ENCODE measurements at regions not wholly inside any gene's neighbourhood (a gene's known extent, or its start where the extent isn't known, plus 50 kb on each side); places are given as distances from the start of the nearest gene placed in this dataset.

DNA sequence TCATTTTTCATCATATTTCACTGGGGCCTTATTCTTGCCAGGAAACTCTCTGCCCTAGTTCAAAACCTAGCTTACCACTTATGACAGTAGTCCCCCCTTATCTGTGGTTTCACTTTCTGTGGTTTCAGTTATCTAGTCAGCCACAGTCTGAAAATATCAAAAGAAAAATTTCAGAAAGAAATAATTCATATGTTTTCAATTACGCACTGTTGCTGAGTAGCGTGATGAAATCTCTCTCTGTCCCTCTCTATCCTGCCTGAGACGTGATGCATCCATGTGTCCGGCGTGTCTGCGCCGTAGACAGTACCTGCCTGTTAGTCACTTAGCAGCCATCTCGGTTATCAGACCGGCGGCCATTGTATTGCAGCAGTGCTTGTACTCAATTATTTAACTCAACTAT, 369.9 kb upstream of the MCTP2 start:
- Mint-ChIP-seq H3K36me3 (ENCODE audit: low read depth) (no peaks in the 10 kb centered on the region), H3K9me3 (no peaks in the 10 kb centered on the region), H3K27ac (no peak overlapping the region), H3K27me3 (ENCODE audit: low read depth, poor library complexity) (peaks cover 2% of the 10 kb centered on the region), H3K4me3 (no peak overlapping the region), H3K4me1 (no peaks in the 10 kb centered on the region)
- no peak for DNase-seq
- no peak for TF ChIP-seq CTCF (IDR thresholded peaks at IDR 0.05)

GRCh38 chr15:93860701-93861100, 370.7 kb upstream of the MCTP2 start:
- H3K27me3 Mint-ChIP-seq (ENCODE audit: low read depth, poor library complexity) = peaks cover 8% of the 10 kb centered on the region
- no peak overlapping the region for H3K27ac Mint-ChIP-seq
- no peak for TF ChIP-seq CTCF (IDR thresholded peaks at IDR 0.05)
- H3K36me3 Mint-ChIP-seq (ENCODE audit: low read depth) = no peaks in the 10 kb centered on the region
- H3K4me1 Mint-ChIP-seq = peaks cover under 1% of the 10 kb centered on the region
- no peaks in the 10 kb centered on the region for H3K9me3 Mint-ChIP-seq
- no peak for DNase-seq
- H3K4me3 Mint-ChIP-seq = no peak overlapping the region

DNA sequence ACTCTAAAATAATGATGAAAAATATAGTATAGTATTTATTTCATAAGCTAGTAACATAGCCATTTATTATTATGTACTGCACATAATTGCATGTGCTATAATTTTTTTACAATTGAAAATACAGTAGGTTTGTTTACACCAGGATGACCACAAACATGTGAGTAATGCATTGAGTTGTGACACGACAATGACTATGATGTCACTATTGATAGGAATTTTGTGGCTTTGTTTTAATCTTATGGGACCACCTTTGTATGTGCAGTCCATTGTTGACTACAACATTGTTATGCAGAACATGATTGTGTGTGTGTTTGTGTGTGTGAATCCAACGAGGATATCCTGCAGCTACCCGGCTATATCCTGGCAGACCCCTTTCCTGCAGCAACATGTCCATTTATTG, 372.2 kb upstream of the MCTP2 start:
- DNase-seq = no peak
- no peaks in the 10 kb centered on the region for H3K36me3 Mint-ChIP-seq (ENCODE audit: low read depth)
- no peak overlapping the region for H3K4me3 Mint-ChIP-seq
- peaks cover 5% of the 10 kb centered on the region for H3K4me1 Mint-ChIP-seq
- H3K9me3 Mint-ChIP-seq = no peaks in the 10 kb centered on the region
- TF ChIP-seq CTCF (IDR thresholded peaks at IDR 0.05) = no peak
- no peak overlapping the region for H3K27ac Mint-ChIP-seq
- peaks cover 10% of the 10 kb centered on the region for H3K27me3 Mint-ChIP-seq (ENCODE audit: low read depth, poor library complexity)

DNA sequence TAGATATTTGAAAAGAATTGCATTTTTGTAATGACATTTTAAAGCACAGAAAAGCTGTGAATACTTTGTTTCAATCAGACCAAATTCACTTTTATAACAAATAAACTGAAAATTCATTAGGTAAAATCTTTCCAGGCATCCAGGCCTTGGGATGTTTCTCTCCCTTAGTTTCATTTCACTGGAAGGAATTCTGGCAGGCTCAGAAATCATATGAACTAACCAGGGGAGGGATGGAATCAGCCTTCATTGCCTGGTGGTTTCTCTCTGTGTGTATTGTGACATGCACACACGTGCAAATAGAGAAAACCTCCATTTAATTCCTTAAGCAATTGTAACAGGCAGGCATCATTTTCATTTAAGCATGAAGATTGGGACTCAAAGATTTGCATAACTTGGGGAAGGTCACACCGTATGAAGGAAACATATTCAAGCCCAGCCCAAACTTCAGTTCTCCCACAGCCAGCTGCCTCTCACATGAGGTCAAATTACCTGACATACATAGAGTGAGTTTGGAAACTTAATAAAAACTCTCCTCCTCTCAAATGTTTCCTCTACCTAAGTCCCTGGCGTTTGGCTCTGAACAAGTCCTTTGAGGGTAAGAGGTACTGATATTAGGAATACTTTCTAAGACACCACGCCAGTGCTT, 376.1 kb upstream of the MCTP2 start:
- Mint-ChIP-seq H3K4me3 (no peak overlapping the region), H3K27me3 (ENCODE audit: low read depth, poor library complexity) (peaks cover 13% of the 10 kb centered on the region)

GRCh38 chr15:93854088-93854487, 377.3 kb upstream of the MCTP2 start:
- peaks cover 13% of the 10 kb centered on the region for H3K27me3 Mint-ChIP-seq (ENCODE audit: low read depth, poor library complexity)
- no peaks in the 10 kb centered on the region for H3K36me3 Mint-ChIP-seq (ENCODE audit: low read depth)
- no peak for DNase-seq
- no peak for TF ChIP-seq CTCF (IDR thresholded peaks at IDR 0.05)
- no peaks in the 10 kb centered on the region for H3K9me3 Mint-ChIP-seq
- no peak overlapping the region for H3K4me3 Mint-ChIP-seq
- H3K27ac Mint-ChIP-seq = no peak overlapping the region
- peaks cover 5% of the 10 kb centered on the region for H3K4me1 Mint-ChIP-seq

More for the DNA sequence above, 376.1 kb upstream of the MCTP2 start:
- TF ChIP-seq CTCF (IDR thresholded peaks at IDR 0.05) = no peak
- Mint-ChIP-seq H3K4me1 (peaks cover 5% of the 10 kb centered on the region), H3K9me3 (no peaks in the 10 kb centered on the region), H3K36me3 (ENCODE audit: low read depth) (no peaks in the 10 kb centered on the region), H3K27ac (no peak overlapping the region)
- no peak for DNase-seq

- TF ChIP-seq CTCF (IDR thresholded peaks at IDR 0.05) = no peak
- Mint-ChIP-seq H3K4me3 (no peak overlapping the region), H3K27me3 (ENCODE audit: low read depth, poor library complexity) (peaks cover 16% of the 10 kb centered on the region), H3K27ac (no peak overlapping the region), H3K36me3 (ENCODE audit: low read depth) (no peaks in the 10 kb centered on the region), H3K9me3 (no peaks in the 10 kb centered on the region), H3K4me1 (peaks cover 5% of the 10 kb centered on the region)
- no peak for DNase-seq
Observed at GRCh38 chr15:93852761-93853160, 378.6 kb upstream of the MCTP2 start.

Measured in nephron progenitor cell (in vitro differentiated cells).